ENCODE measurements at regions not wholly inside any gene's neighbourhood (a gene's known extent, or its start where the extent isn't known, plus 50 kb on each side); places are given as distances from the start of the nearest gene placed in this dataset.

DNA sequence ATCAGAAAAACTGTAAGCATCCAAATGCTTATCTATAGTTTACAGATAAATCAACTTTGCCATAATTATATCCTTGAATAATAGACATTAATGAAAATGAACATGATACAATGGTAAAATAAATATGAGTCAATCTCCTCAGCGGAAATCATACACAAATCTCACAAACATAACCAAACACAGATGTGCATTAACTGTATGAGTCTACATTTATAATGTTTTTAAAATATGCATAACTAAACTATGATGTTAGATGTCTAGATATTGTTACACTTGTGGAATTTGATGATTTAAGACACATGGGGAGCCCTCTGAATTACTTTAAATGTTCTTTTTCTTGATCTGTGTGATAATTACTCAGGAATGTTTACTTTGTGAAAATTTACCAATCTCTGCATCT, 951.2 kb downstream of the TECRL start:
- H3K36me3 ChIP-seq (ENCODE audit: control insufficient read depth, insufficient read depth, low read length): no peaks in the 10 kb centered on the region
- H3K4me3 ChIP-seq (ENCODE audit: low read length): no peak overlapping the region
- no CpG with 5 or more reads among the region's 1 CpG for WGBS (ENCODE audit: insufficient coverage)
- no peaks in the 10 kb centered on the region for H3K27me3 ChIP-seq (ENCODE audit: control insufficient read depth, insufficient read depth, low read length)
- H3K27ac ChIP-seq (ENCODE audit: low read length): no peak overlapping the region
- H3K4me1 ChIP-seq (ENCODE audit: control insufficient read depth, insufficient read depth, low read length): no peaks in the 10 kb centered on the region
- peak; percentile 29 for DNase-seq
- H3K9me3 ChIP-seq (replicated peaks; ENCODE audit: control insufficient read depth, low read depth, low read length): no peaks in the 10 kb centered on the region

DNA sequence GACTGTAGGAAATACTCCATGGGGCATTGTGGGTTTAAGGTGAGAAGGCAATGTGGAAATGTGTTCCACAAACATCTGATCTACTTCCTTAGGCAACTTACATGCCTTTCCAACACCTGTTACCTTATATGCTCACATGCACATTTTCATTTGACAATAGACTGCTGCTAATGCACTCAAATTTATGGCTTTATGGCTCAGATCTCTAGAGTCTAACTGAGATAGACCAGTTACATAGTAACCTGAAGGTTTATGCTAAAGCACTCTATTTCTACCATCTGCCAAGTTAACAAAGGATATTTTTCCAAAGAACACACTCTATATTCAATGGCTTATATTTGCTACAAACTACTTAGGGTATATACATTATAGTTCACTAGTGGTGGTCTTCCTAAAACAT, 969.0 kb downstream of the TECRL start:
- no peaks in the 10 kb centered on the region for H3K4me1 ChIP-seq (ENCODE audit: control insufficient read depth, insufficient read depth, low read length)
- H3K4me3 ChIP-seq (ENCODE audit: low read length): no peak overlapping the region
- no peaks in the 10 kb centered on the region for H3K27me3 ChIP-seq (ENCODE audit: control insufficient read depth, insufficient read depth, low read length)
- peaks cover 2% of the 10 kb centered on the region for H3K9me3 ChIP-seq (replicated peaks; ENCODE audit: control insufficient read depth, low read depth, low read length)
- DNase-seq: no peak
- H3K36me3 ChIP-seq (ENCODE audit: control insufficient read depth, insufficient read depth, low read length): no peaks in the 10 kb centered on the region
- no peak overlapping the region for H3K27ac ChIP-seq (ENCODE audit: low read length)

DNA sequence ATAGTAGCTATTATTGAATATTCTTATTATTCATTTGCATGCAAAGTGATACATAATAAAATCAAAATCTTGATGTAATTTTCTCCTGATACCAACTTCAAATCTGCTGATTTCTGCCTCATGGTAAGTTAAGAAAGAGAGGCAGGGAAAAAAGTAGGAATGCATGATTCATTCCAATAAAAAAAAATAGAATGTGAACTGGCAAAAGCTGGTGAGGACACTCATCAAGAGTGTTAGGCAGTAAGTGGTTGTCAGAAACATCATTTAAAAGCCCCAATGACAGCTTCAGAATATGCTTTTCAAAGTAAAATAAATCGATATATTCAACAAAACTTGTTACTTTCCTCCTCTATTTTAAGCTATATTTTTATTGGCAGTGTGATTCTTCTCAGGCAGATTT, 979.1 kb downstream of the TECRL start:
- no CpG with 5 or more reads among the region's 1 CpG for WGBS (ENCODE audit: insufficient coverage)
- Histone ChIP-seq H3K27me3 (ENCODE audit: control insufficient read depth, insufficient read depth, low read length) (no peaks in the 10 kb centered on the region), H3K36me3 (ENCODE audit: control insufficient read depth, insufficient read depth, low read length) (no peaks in the 10 kb centered on the region), H3K27ac (ENCODE audit: low read length) (no peak overlapping the region), H3K4me1 (ENCODE audit: control insufficient read depth, insufficient read depth, low read length) (no peaks in the 10 kb centered on the region), H3K9me3 (replicated peaks; ENCODE audit: control insufficient read depth, low read depth, low read length) (no peaks in the 10 kb centered on the region), H3K4me3 (ENCODE audit: low read length) (no peak overlapping the region)
- DNase-seq: no peak

DNA sequence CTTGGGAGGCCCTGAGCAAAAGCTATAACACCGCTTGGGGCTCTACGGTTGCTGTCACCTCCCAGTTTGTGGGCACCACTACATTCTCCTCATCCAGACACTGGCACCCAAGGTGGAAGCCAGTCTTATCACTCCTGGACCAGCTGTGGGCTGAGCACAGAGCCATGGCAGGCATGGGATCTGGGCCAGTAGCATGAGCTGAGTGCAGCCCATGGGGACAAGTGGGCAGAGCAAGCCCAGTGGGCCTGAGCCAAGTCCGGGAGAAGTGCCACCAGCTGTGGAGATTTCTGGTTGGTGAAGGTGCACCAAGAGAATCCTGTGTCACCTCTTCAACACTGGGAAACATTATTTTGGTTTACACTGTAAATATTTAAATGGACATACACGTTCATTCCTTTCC, 1013.0 kb downstream of the TECRL start:
- Histone ChIP-seq H3K4me1 (ENCODE audit: control insufficient read depth, insufficient read depth, low read length) (no peaks in the 10 kb centered on the region), H3K27me3 (ENCODE audit: control insufficient read depth, insufficient read depth, low read length) (no peaks in the 10 kb centered on the region), H3K9me3 (replicated peaks; ENCODE audit: control insufficient read depth, low read depth, low read length) (peaks cover 15% of the 10 kb centered on the region), H3K27ac (ENCODE audit: low read length) (no peak overlapping the region), H3K36me3 (ENCODE audit: control insufficient read depth, insufficient read depth, low read length) (no peaks in the 10 kb centered on the region), H3K4me3 (ENCODE audit: low read length) (no peak overlapping the region)
- DNase-seq: no peak
- 100% methylated on average over 2 of the region's 4 CpGs for WGBS (ENCODE audit: insufficient coverage)

DNA sequence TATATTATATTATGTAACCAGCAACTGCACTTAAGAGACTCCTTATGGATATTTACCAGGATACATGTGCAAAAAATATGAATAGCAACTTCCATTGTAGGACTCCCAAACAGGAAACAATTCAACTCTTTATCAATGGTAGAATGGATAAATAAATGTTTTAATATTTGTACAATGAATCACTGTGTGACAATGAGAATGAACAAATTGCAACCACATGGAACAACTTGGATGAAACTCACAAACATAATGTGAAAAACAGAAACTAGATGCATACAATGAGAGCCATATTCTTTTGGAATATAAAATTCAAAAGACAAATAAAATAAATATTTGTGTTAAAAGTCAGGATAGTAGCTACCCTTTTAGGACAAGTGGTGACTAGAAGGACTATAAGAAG, 1015.7 kb downstream of the TECRL start:
- H3K9me3 ChIP-seq (replicated peaks; ENCODE audit: control insufficient read depth, low read depth, low read length): peaks cover 15% of the 10 kb centered on the region
- no peaks in the 10 kb centered on the region for H3K4me1 ChIP-seq (ENCODE audit: control insufficient read depth, insufficient read depth, low read length)
- no peak overlapping the region for H3K27ac ChIP-seq (ENCODE audit: low read length)
- no peak overlapping the region for H3K4me3 ChIP-seq (ENCODE audit: low read length)
- H3K36me3 ChIP-seq (ENCODE audit: control insufficient read depth, insufficient read depth, low read length): no peaks in the 10 kb centered on the region
- no peaks in the 10 kb centered on the region for H3K27me3 ChIP-seq (ENCODE audit: control insufficient read depth, insufficient read depth, low read length)
- DNase-seq: peak; percentile 83

DNA sequence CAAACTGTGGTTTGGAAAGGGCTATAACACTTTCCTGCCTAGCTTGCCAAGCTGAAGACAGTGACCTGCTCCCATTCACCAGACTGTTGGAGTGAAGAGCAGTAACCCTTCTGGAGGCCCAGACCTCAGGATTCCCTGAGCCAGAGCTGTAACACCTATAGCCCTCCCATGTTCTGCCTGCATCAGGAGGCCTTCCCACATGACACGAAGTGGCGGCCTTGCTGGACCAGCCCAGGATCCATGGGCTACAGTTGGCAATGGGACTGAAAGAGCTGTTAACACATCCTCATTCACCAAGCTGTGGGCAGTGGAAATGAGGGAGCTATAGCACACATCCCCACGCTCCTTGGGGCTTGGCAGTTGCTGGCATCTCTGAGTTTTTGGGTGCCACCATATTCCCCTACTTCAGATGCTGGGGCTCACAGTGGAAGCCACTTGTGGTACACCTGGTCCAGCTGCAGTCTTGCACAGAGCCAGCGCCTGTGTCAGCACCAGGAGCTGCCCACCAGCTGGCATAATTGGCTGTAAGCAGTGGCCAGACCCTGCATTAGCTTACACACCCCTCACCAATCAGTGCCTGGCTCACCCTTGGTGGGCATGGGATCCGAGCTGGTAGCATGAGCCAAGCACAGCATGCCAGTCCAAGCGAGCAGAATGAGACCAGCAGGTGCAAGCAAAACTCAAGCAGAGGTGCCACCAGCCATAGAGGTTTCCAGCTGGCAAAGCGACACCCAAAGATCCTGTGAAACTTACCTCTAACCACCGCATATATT, 1029.3 kb downstream of the TECRL start:
- H3K27me3 ChIP-seq (ENCODE audit: control insufficient read depth, insufficient read depth, low read length): no peaks in the 10 kb centered on the region
- no peaks in the 10 kb centered on the region for H3K36me3 ChIP-seq (ENCODE audit: control insufficient read depth, insufficient read depth, low read length)
- no peaks in the 10 kb centered on the region for H3K4me1 ChIP-seq (ENCODE audit: control insufficient read depth, insufficient read depth, low read length)
- DNase-seq: no peak
- WGBS (ENCODE audit: insufficient coverage): 83% methylated on average over 4 of the region's 8 CpGs
- H3K9me3 ChIP-seq (replicated peaks; ENCODE audit: control insufficient read depth, low read depth, low read length): peaks cover 2% of the 10 kb centered on the region
- H3K4me3 ChIP-seq (ENCODE audit: low read length): no peak overlapping the region
- H3K27ac ChIP-seq (ENCODE audit: low read length): no peak overlapping the region

DNA sequence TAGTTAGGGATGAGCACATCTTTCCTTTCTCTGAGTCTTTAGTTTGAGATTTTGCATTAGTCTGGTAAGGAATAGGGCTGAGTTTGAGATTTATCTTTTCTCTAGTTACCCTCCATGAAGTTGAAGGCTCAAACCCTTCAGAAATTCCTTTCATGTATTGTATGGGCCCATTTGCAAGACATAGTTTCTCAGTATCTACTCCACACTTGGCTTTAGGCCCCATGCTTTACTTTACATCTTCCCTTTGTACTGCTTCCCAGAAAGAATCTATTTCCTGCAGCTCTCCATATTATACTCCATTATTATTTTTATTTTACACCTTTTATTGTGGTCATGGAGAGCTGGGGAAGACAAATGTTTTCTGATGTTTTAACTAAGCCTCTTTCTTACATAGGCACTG, 1038.2 kb downstream of the TECRL start:
- DNase-seq: no peak
- H3K4me1 ChIP-seq (ENCODE audit: control insufficient read depth, insufficient read depth, low read length): no peaks in the 10 kb centered on the region
- no peak overlapping the region for H3K27ac ChIP-seq (ENCODE audit: low read length)
- H3K4me3 ChIP-seq (ENCODE audit: low read length): no peak overlapping the region
- H3K36me3 ChIP-seq (ENCODE audit: control insufficient read depth, insufficient read depth, low read length): no peaks in the 10 kb centered on the region
- H3K27me3 ChIP-seq (ENCODE audit: control insufficient read depth, insufficient read depth, low read length): no peaks in the 10 kb centered on the region
- peaks cover 3% of the 10 kb centered on the region for H3K9me3 ChIP-seq (replicated peaks; ENCODE audit: control insufficient read depth, low read depth, low read length)

DNA sequence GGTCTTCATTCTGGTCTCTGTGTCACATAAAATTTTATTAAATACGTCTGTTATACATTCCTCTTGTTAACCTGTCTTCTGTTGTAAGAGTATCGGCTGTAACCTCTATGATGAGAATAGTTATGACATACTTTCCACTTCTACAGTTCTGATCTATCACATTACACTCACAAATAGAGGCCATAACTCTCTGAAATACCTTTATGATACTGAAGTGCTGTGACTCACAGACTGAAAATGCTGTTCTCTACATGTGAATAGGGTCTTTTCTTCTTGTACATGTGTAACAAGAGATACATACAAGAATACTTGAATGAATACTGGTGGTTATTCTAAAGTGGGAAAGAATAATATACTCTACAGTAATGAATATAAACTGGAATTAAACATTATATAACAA, 1047.6 kb downstream of the TECRL start:
- Histone ChIP-seq H3K36me3 (ENCODE audit: control insufficient read depth, insufficient read depth, low read length) (no peaks in the 10 kb centered on the region), H3K4me3 (ENCODE audit: low read length) (no peak overlapping the region), H3K4me1 (ENCODE audit: control insufficient read depth, insufficient read depth, low read length) (no peaks in the 10 kb centered on the region), H3K27ac (ENCODE audit: low read length) (no peak overlapping the region), H3K9me3 (replicated peaks; ENCODE audit: control insufficient read depth, low read depth, low read length) (no peaks in the 10 kb centered on the region), H3K27me3 (ENCODE audit: control insufficient read depth, insufficient read depth, low read length) (no peaks in the 10 kb centered on the region)
- WGBS (ENCODE audit: insufficient coverage): no CpG with 5 or more reads among the region's 2 CpGs
- peak; percentile 3 for DNase-seq

DNA sequence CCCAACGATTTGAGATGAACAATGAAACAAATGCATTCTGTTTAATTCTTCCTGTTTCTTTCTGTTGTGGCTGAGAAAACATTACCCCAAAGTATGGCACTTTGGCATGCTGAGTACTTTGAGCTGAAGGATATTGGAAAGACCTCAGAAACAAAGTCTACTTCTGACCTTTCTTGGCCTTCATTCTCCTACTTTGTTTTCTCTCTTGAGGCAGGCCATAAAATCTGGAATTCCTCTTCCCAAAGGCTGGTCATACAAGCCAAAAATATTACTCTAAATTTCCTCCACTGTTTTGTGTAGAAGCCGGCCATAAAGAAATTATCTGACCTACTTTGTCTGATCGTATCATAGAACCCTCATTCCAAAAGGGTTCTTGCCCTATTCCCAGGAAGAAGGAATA, 1048.2 kb downstream of the TECRL start:
- DNase-seq: peak; percentile 61
- Histone ChIP-seq H3K9me3 (replicated peaks; ENCODE audit: control insufficient read depth, low read depth, low read length) (no peaks in the 10 kb centered on the region), H3K27ac (ENCODE audit: low read length) (no peak overlapping the region), H3K27me3 (ENCODE audit: control insufficient read depth, insufficient read depth, low read length) (no peaks in the 10 kb centered on the region), H3K4me1 (ENCODE audit: control insufficient read depth, insufficient read depth, low read length) (no peaks in the 10 kb centered on the region), H3K36me3 (ENCODE audit: control insufficient read depth, insufficient read depth, low read length) (no peaks in the 10 kb centered on the region), H3K4me3 (ENCODE audit: low read length) (no peak overlapping the region)
- 33% methylated on average over 2 of the region's 3 CpGs for WGBS (ENCODE audit: insufficient coverage)

DNA sequence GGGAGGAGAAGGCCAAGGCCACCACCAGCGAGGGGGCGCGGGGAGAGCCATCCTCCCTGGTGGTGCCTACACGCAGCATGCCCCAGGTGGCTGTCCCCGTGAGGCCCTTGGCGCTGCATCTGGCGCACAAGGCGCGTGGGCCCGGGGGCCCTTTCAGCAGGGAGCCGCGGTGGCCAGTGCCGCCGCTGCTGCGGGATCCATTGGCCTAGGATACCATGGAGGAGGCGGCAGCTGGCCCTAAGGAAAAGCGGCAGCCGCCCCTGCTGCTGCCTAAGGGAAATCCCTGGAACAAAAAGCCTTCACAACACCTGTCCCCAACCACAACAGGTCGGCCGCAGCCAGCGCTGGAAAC, 1059.6 kb downstream of the TECRL start:
- 95% methylated on average over 15 of the region's 21 CpGs for WGBS (ENCODE audit: insufficient coverage)
- Histone ChIP-seq H3K36me3 (ENCODE audit: control insufficient read depth, insufficient read depth, low read length) (no peaks in the 10 kb centered on the region), H3K4me3 (ENCODE audit: low read length) (no peak overlapping the region), H3K27me3 (ENCODE audit: control insufficient read depth, insufficient read depth, low read length) (no peaks in the 10 kb centered on the region), H3K27ac (ENCODE audit: low read length) (no peak overlapping the region), H3K9me3 (replicated peaks; ENCODE audit: control insufficient read depth, low read depth, low read length) (peaks cover 35% of the 10 kb centered on the region), H3K4me1 (ENCODE audit: control insufficient read depth, insufficient read depth, low read length) (no peaks in the 10 kb centered on the region)
- no peak for DNase-seq

Data from muscle of leg (tissue), 3 donors.